ENCODE measurements at regions not wholly inside any gene's neighbourhood (a gene's known extent, or its start where the extent isn't known, plus 50 kb on each side); places are given as distances from the start of the nearest gene placed in this dataset.

DNA sequence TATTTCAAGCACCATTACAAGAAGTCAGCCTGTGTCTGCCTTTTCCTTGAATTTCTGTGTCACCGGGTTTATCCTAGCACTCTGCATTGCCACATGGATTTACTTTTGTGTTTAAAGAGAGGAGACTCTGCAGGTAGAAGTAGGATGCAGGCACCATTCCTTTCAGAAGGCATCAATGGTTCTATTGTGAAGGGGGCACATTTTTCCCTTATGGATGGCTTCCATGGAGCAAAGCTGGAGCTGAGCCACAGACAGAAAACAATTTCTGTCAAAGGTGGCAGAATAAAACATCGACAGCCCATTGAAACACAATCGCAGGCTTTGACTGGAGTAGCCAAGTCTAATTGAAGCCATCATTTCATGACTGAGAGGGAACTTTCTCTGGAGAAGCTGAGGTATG is 288.0 kb upstream of the ANKH start:
- TF ChIP-seq, protein P1, sequence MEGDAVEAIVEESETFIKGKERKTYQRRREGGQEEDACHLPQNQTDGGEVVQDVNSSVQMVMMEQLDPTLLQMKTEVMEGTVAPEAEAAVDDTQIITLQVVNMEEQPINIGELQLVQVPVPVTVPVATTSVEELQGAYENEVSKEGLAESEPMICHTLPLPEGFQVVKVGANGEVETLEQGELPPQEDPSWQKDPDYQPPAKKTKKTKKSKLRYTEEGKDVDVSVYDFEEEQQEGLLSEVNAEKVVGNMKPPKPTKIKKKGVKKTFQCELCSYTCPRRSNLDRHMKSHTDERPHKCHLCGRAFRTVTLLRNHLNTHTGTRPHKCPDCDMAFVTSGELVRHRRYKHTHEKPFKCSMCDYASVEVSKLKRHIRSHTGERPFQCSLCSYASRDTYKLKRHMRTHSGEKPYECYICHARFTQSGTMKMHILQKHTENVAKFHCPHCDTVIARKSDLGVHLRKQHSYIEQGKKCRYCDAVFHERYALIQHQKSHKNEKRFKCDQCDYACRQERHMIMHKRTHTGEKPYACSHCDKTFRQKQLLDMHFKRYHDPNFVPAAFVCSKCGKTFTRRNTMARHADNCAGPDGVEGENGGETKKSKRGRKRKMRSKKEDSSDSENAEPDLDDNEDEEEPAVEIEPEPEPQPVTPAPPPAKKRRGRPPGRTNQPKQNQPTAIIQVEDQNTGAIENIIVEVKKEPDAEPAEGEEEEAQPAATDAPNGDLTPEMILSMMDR (IDR thresholded peaks at IDR 0.05) = no peak
- Histone ChIP-seq H3K27me3 (no peaks in the 10 kb centered on the region), H3K4me1 (ENCODE audit: control insufficient read depth in 1 of 2, insufficient read depth in 1 of 2, low read depth in 1 of 2, low read length in 1 of 2) (no peaks in the 10 kb centered on the region), H3K36me3 (no peaks in the 10 kb centered on the region), H3K27ac (no peak overlapping the region), H3K9me3 (no peaks in the 10 kb centered on the region), H3K4me3 (ENCODE audit: low read depth in 1 of 2, low read length in 1 of 2) (no peak overlapping the region)

DNA sequence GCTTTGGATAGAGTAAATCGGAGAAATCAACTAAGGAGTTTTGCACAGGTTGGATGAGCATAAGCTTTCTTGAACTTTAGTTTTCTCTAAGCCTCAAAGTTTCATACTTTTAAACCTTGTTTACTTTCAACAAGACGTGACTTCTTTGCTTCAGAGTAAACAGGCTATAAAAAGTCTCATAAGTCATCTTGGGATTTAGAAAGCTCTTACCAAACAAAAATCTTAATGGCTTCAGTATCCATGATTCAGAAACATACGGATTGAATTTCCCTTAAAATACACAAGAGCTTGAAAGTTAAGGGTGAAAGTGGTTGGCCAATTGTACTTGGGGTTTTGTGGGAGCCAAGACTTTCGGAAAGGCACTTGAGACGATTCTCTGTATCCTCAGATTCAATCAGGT is 270.9 kb upstream of the ANKH start:
- no peaks in the 10 kb centered on the region for H3K36me3 ChIP-seq
- H3K27me3 ChIP-seq = no peaks in the 10 kb centered on the region
- H3K4me1 ChIP-seq (ENCODE audit: control insufficient read depth in 1 of 2, insufficient read depth in 1 of 2, low read depth in 1 of 2, low read length in 1 of 2) = no peaks in the 10 kb centered on the region
- H3K27ac ChIP-seq = no peak overlapping the region
- no peaks in the 10 kb centered on the region for H3K9me3 ChIP-seq
- TF ChIP-seq, protein P1 (IDR thresholded peaks at IDR 0.05) = no peak
- H3K4me3 ChIP-seq (ENCODE audit: low read depth in 1 of 2, low read length in 1 of 2) = no peak overlapping the region

GRCh38 chr5:15137414-15137813 is 265.8 kb upstream of the ANKH start:
- Histone ChIP-seq H3K27me3 (no peaks in the 10 kb centered on the region), H3K27ac (no peak overlapping the region), H3K4me1 (ENCODE audit: control insufficient read depth in 1 of 2, insufficient read depth in 1 of 2, low read depth in 1 of 2, low read length in 1 of 2) (no peaks in the 10 kb centered on the region), H3K9me3 (no peaks in the 10 kb centered on the region), H3K4me3 (ENCODE audit: low read depth in 1 of 2, low read length in 1 of 2) (no peak overlapping the region), H3K36me3 (no peaks in the 10 kb centered on the region)
- TF ChIP-seq, protein P1 (IDR thresholded peaks at IDR 0.05) = no peak

DNA sequence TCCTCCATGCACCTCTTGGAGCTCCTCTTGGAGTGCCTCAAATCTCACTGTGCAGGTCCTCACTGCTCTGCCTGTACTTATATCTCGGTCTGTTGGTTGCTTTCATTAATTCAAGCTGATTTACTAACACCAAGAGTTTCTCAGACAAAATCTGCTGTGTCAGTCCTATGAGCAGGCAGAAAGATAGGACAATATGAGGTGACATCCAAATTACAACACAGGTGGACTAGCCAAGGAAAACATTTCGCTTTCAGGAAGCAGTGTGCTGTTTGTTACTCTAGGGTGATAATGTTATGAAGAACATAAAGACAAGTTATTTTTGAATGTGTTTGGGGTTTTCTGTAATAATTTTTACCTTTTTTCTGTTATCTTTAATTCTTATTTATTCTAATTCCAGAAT is 264.1 kb upstream of the ANKH start:
- Histone ChIP-seq H3K4me1 (ENCODE audit: control insufficient read depth in 1 of 2, insufficient read depth in 1 of 2, low read depth in 1 of 2, low read length in 1 of 2) (no peaks in the 10 kb centered on the region), H3K27me3 (no peaks in the 10 kb centered on the region), H3K27ac (no peak overlapping the region), H3K4me3 (ENCODE audit: low read depth in 1 of 2, low read length in 1 of 2) (no peak overlapping the region), H3K9me3 (no peaks in the 10 kb centered on the region), H3K36me3 (no peaks in the 10 kb centered on the region)
- TF ChIP-seq, protein P1 (IDR thresholded peaks at IDR 0.05) = no peak

GRCh38 chr5:15133456-15133965 is 261.9 kb upstream of the ANKH start:
- no peaks in the 10 kb centered on the region for H3K27me3 ChIP-seq
- no peaks in the 10 kb centered on the region for H3K9me3 ChIP-seq
- no peak overlapping the region for H3K27ac ChIP-seq
- H3K4me1 ChIP-seq (ENCODE audit: control insufficient read depth in 1 of 2, insufficient read depth in 1 of 2, low read depth in 1 of 2, low read length in 1 of 2) = no peaks in the 10 kb centered on the region
- no peaks in the 10 kb centered on the region for H3K36me3 ChIP-seq
- TF ChIP-seq, protein P1 (IDR thresholded peaks at IDR 0.05) = no peak
- no peak overlapping the region for H3K4me3 ChIP-seq (ENCODE audit: low read depth in 1 of 2, low read length in 1 of 2)

Data from neutrophil (primary cell).